ENCODE measurements at regions not wholly inside any gene's neighbourhood (a gene's known extent, or its start where the extent isn't known, plus 50 kb on each side); places are given as distances from the start of the nearest gene placed in this dataset.
A peak's percentile ranks its signal among the peaks of the same experiment; 100 is the strongest.
"Not testable (repeated sequence)": the region's sequence is repeated elsewhere in the genome, so short reads cannot be mapped to it uniquely, and the experiment has no call there.

GRCh38 chr17:64723781-64724180, 61.7 kb upstream of the SMURF2 start:
- no peaks in the 10 kb centered on the region for H3K9me3 ChIP-seq (ENCODE audit: control insufficient read depth, insufficient read depth, low read depth, low read length)
- no peak overlapping the region for H3K4me3 ChIP-seq (ENCODE audit: low read depth, low read length)
- CTCF ChIA-PET: no interaction called here
- TF ChIP-seq ZNF654 (tag by site-specific recombination; IDR thresholded peaks at IDR 0.05; ENCODE audit: low read depth): no peak
- TF ChIP-seq ZBTB26 (tag by site-specific recombination; optimal IDR thresholded peaks at IDR 0.05): no peak
- no peak for TF ChIP-seq ZNF292 (tag by site-specific recombination; IDR thresholded peaks at IDR 0.05; ENCODE audit: borderline replicate concordance, low read depth)
- TF ChIP-seq ELK4 (IDR thresholded peaks at IDR 0.05; ENCODE audit: borderline replicate concordance, low read depth, low read length): no peak
- no peak for TF ChIP-seq ZIC2 (tag by site-specific recombination; IDR thresholded peaks at IDR 0.05)
- no peak for TF ChIP-seq SCRT1 (tag by site-specific recombination; IDR thresholded peaks at IDR 0.05; ENCODE audit: borderline replicate concordance)
- no peak for TF ChIP-seq KLF17 (tag by site-specific recombination; IDR thresholded peaks at IDR 0.05)
- no peak for TF ChIP-seq ZNF19 (tag by site-specific recombination; IDR thresholded peaks at IDR 0.05; ENCODE audit: low read depth)
- no peak for TF ChIP-seq EGR2 (tag by site-specific recombination; IDR thresholded peaks at IDR 0.05; ENCODE audit: low read depth)
- TF ChIP-seq ZNF350 (tag by site-specific recombination; IDR thresholded peaks at IDR 0.05): no peak
- TF ChIP-seq ZNF175 (tag by site-specific recombination; IDR thresholded peaks at IDR 0.05): no peak
- TF ChIP-seq ZNF830 (tag by site-specific recombination; IDR thresholded peaks at IDR 0.05; ENCODE audit: low read depth): no peak
- no peak for TF ChIP-seq OSR2 (tag by site-specific recombination; IDR thresholded peaks at IDR 0.05)
- TF ChIP-seq GLI2 (tag by site-specific recombination; IDR thresholded peaks at IDR 0.05; ENCODE audit: borderline replicate concordance, low read depth): no peak
- no peak for TF ChIP-seq ZNF549 (tag by site-specific recombination; IDR thresholded peaks at IDR 0.05)
- TF ChIP-seq ZBTB8A (tag by site-specific recombination; IDR thresholded peaks at IDR 0.05): no peak
- no peak for TF ChIP-seq ZNF341 (tag by site-specific recombination; IDR thresholded peaks at IDR 0.05; ENCODE audit: low read depth)
- no peak for TF ChIP-seq ZNF174 (tag by site-specific recombination; IDR thresholded peaks at IDR 0.05)
- no peak for TF ChIP-seq GFI1B (tag by site-specific recombination; IDR thresholded peaks at IDR 0.05)
- no peaks in the 10 kb centered on the region; a peak in 1 of 3 replicates for H3K36me3 ChIP-seq (ENCODE audit: control insufficient read depth in 2 of 2, insufficient read depth in 1 of 2, low read length in 2 of 2)
- H3K27ac ChIP-seq (ENCODE audit: extremely low read depth, low read depth, low read length): no peak overlapping the region
- no peaks in the 10 kb centered on the region for H3K4me1 ChIP-seq (ENCODE audit: control insufficient read depth, insufficient read depth, low read length)
- POLR2A ChIA-PET: no interaction called here

- POLR2A ChIA-PET: not testable (repeated sequence)
- CTCF ChIA-PET: interaction anchor here (0.7 kb wide), 1 partner anchor 88 kb away, joined by 4 read pairs; no protein-coding TSS in a partner anchor
- 0 out of 2 replicates have a peak, but pooled peaks have one; percentile 30 for TF ChIP-seq ZBTB17 (tag by site-specific recombination; IDR thresholded peaks at IDR 0.05)
Observed at GRCh38 chr17:64721556-64721955, 59.4 kb upstream of the SMURF2 start.

GRCh38 chr17:64720253-64720652, 58.1 kb upstream of the SMURF2 start:
- H3K9me3 ChIP-seq (ENCODE audit: control insufficient read depth, insufficient read depth, low read depth, low read length); CTCF ChIA-PET; H3K4me3 ChIP-seq (ENCODE audit: low read depth, low read length); H3K4me1 ChIP-seq (ENCODE audit: control insufficient read depth, insufficient read depth, low read length); H3K27ac ChIP-seq (ENCODE audit: extremely low read depth, low read depth, low read length); H3K36me3 ChIP-seq (ENCODE audit: control insufficient read depth in 2 of 2, insufficient read depth in 1 of 2, low read length in 2 of 2): not testable (repeated sequence)
- POLR2A ChIA-PET: interaction anchor here (0.6 kb wide), 1 partner anchor 407 kb away, joined by 5 read pairs; no protein-coding TSS in a partner anchor

More at GRCh38 chr17:64721556-64721955, 59.4 kb upstream of the SMURF2 start:
- H3K36me3 ChIP-seq (ENCODE audit: control insufficient read depth in 2 of 2, insufficient read depth in 1 of 2, low read length in 2 of 2); H3K4me1 ChIP-seq (ENCODE audit: control insufficient read depth, insufficient read depth, low read length); H3K27ac ChIP-seq (ENCODE audit: extremely low read depth, low read depth, low read length); H3K4me3 ChIP-seq (ENCODE audit: low read depth, low read length); H3K9me3 ChIP-seq (ENCODE audit: control insufficient read depth, insufficient read depth, low read depth, low read length): not testable (repeated sequence)

- H3K4me1 ChIP-seq (ENCODE audit: control insufficient read depth, insufficient read depth, low read length); H3K36me3 ChIP-seq (ENCODE audit: control insufficient read depth in 2 of 2, insufficient read depth in 1 of 2, low read length in 2 of 2); POLR2A ChIA-PET; H3K9me3 ChIP-seq (ENCODE audit: control insufficient read depth, insufficient read depth, low read depth, low read length); H3K27ac ChIP-seq (ENCODE audit: extremely low read depth, low read depth, low read length); H3K4me3 ChIP-seq (ENCODE audit: low read depth, low read length); CTCF ChIA-PET: not testable (repeated sequence)
Observed at GRCh38 chr17:64719517-64719916, 57.4 kb upstream of the SMURF2 start.

DNA sequence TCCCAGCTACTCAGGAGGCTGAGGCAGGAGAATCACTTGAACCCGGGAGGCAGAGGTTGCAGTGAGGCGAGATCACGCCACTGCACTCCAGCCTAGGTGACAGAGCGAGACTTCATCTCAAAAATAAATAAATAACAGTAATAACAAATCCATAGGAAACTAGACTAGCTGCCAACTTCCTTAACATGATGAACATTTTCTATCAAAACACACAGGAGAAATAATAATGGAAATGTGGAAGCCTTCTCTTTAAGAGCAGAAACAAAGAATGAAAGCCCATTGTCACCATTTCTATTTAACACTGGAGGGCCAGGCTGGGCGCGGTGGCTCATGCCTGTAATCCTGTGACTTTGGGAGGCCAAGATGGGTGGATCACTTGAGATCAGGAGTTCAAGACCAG, 56.7 kb upstream of the SMURF2 start:
- POLR2A ChIA-PET; H3K36me3 ChIP-seq (ENCODE audit: control insufficient read depth in 2 of 2, insufficient read depth in 1 of 2, low read length in 2 of 2); H3K4me3 ChIP-seq (ENCODE audit: low read depth, low read length); H3K27ac ChIP-seq (ENCODE audit: extremely low read depth, low read depth, low read length); H3K9me3 ChIP-seq (ENCODE audit: control insufficient read depth, insufficient read depth, low read depth, low read length); H3K4me1 ChIP-seq (ENCODE audit: control insufficient read depth, insufficient read depth, low read length); CTCF ChIA-PET: not testable (repeated sequence)
